AML-193 (cell line): ENCODE measurements at regions not wholly inside any gene's neighbourhood (a gene's known extent, or its start where the extent isn't known, plus 50 kb on each side); places are given as distances from the start of the nearest gene placed in this dataset.

Experiments used
- DNase-seq, 2 experiments: peaks; one replicate each; lab custom pipeline; 2025; lab: John Stamatoyannopoulos, UW

DNA sequence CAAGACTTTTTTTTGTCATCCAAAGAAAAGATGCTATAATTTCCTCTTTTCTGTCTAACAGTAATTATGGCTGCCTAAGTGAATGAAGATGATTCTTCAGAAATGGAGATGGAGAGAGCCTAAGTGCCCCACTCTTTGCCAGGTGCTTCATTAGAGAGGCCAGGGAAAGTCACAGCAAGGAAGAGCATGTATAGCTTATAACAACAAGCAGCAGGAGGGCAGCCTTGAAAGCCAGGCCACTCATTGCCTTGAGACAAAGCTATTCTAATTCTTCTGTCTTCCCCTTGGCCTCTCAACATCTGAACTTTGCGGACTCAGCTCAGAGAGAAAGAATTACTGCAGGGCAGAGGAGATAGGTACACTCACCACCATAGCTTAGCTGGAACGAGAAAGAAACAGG lies 112.0 kb upstream of the ZNF366 start:
- no peak for DNase-seq

DNA sequence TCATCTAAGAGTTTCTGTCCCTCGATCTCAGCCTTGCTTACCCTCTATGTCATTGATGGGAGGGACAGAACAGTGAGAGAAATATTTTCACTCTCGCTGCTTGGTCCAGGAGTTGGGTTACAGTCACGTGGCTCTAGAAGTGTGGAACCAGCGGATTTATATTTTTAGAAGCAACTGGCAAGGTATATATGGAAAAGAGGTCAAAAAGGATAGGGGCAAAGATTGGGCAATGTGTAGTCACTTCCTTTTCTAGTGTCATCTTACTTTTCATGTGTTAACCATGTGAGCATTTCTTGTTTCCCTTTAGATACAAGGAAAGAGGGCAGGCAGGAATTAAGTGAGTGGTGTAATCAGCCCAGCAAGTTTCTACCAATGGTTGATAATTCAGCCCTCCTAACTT lies 111.5 kb upstream of the ZNF366 start:
- DNase-seq = no peak

DNA sequence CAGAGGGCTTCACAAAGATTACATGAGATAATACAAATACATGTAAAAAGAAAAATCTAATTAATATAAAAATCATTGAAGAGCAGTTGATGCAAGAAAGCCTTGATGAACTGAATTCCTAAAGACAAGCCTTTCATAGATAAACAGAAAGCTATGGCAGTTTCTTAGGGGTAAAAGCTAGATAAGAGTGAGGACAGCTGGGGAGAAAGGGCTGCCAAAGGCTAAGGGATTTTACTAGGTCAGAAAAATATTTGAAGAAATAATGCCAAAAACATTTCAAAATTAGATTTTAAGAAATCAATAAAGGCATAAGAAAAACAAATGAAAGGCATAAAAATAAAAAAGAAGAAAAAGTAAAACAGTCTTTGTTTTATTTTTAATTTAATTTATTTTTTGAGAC lies 107.9 kb upstream of the ZNF366 start:
- DNase-seq = no peak

DNA sequence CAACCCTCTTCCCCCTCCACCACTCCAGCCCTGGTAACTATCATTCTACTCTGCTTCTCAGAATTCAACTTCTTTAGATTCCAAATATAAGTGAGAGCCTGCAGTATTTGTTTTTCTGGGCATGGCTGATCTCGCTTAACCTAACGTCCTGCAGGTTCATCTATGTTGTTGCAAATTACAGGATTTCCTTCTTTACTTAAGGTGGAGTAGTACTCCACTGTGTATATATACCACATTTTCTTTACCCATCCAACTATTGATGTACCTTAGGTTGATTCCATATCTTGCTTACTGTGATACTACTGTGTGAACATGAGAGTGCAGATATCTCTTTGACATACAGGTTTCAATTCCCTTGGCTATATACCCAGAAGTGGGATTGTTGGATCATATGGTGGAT lies 106.3 kb upstream of the ZNF366 start:
- DNase-seq = no peak

DNA sequence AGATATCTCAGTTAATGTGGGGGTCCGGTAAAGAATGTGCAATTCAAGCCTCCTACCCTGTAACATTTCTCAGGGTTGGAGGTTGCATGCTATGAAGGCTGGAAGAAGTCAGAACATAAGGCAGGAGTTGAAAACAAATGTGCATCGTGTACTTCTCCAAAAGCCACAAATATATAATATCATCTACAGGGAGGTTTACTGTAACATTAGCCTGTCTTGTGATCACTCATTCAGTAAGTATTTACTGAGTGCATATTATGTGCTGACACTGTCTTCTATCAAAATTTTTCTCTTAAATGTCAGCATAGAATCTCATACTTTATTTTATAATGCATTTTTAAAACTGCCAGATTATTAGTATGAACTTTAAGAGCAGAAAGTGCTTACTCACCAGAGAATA lies 105.6 kb upstream of the ZNF366 start:
- DNase-seq = no peak

DNA sequence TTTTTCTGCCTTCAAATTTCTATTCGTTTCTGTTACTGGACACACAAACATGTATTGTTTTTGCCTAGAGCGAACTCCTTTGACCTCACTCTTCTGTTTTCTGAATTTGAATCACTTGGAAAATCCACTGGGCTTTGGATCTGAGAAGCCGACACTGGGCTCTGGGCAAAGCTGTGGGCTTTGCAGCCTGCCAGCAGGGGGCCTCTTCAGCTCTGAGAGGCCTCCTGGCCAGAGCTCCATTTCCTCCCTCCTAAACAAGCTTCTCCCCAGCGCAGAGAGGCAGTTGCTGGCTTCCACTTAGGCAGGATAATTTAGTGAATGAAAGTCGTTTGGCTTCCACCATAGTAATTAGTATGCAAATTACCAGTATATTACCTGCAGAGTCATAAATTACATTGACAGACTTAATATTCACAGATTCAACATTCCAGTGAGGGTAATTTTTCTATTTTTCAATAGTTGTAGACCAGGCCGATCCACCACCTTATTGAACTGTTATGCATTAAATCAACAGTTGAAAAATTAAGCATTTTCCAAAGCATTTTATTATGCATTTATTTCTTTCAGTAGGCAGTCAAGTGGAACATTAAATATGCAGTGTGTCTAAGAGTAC lies 104.0 kb upstream of the ZNF366 start:
- DNase-seq = peak in 1 of 2 experiments; percentile 36

DNA sequence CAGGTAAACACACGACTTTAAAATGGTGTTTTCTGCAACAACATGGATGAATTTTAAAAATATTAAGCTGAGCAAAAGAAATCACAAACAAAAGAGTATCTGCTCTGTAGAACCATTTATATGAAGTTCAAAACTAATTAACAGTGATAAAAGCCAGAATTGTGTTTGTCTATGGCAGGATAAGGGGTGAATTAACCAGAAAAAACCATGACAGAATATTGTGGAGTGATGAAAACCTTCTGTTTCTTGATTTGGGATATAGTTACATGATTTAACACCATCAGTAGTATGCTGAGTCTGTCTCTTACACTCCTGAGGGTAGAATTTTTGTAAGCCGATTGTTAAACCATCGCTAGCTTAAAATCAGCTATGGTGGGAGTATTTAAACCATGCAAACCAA lies 101.7 kb upstream of the ZNF366 start:
- no peak for DNase-seq

DNA sequence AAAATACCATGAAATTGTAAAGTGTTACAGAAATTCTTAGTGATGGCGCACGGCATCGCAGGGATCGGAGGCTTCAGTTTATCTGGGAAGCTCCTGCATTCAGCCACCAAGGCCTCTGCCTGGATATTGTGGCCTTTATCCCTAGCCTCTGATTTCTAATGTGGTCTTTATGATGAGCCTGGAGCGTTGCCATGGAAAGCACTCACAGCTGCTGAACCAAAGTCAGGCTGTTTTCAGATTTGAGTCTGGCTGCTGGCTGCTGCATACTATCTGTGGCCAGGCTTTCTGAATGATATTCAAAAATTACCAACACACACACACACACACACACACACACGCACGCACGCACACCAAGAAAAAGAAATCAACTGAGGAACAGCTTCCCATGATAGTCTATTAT lies 101.1 kb upstream of the ZNF366 start:
- no peak for DNase-seq

DNA sequence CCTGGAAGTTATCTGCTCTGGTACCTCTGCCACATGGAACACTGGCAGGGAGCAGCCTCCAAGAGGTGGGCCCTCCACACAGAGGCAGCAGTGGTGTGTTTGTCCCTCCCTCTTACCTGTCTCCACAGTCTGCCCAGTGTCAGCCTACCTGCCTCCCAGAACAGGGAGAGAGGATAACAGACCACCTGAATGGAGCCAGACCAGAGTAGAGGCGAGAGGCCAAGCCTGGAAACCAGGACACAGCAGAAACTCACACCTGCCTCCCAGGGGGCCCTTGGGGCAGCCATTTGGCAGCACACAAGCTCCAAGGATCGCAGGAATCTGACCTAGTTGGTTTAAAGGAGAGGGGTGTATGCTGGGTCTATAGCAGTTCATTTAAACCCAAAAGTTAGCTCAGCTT lies 100.2 kb upstream of the ZNF366 start:
- DNase-seq = no peak

DNA sequence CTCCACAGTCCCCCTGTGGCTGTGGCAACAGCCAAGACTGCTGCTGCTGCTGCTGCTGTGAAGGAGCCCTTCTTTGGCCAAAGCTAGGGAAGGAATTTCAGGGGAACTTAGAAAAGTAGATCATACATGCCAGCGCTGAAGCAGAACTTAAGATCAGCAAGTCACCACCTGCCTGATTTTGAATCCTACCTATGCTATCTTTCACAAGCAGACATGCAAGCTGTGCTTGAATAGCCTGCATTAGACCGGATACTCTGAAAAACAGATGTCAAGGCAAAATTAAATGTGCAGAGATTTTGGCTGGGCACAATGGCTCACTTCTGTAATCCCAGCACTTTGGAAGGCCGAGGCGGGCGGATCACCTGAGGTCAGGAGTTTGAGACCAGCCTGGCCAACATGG lies 99.3 kb upstream of the ZNF366 start:
- DNase-seq = no peak

DNA sequence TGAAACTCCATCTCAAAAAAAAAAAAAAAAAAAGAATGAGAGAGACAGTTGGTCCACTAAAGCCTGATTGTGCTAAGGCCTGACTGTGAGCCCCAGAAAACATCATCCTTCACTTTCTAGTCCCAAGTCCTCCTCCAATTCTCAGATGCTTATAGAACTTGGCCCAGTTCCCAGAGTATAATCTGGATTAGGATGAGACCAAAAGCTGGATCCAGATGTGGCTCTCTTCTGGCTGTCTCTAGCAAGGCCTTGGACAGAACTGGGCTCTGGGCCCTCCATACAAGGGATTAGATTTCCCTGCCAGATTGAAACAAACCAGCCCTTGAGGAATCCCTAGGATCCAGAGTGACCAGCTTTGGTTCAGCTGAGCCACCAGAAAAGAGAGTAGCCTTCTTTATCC lies 98.4 kb upstream of the ZNF366 start:
- no peak for DNase-seq

DNA sequence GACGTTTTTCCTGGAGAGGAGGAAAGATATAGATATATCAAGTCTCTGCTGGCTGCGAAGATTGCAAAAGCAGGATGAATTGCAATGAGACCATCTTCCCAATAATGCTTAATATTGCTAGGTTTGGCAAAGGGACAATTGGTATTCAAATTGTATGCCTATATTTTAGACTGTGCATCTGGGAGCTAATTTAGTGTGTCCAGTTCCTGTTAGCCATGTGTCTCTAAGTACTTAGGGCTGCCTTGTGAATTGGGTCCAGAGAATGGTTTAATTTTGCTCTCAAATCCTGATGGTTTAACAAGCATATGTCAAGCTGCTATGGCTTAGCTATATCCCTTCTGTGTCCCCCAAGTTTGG lies 97.6 kb upstream of the ZNF366 start:
- DNase-seq = no peak

DNA sequence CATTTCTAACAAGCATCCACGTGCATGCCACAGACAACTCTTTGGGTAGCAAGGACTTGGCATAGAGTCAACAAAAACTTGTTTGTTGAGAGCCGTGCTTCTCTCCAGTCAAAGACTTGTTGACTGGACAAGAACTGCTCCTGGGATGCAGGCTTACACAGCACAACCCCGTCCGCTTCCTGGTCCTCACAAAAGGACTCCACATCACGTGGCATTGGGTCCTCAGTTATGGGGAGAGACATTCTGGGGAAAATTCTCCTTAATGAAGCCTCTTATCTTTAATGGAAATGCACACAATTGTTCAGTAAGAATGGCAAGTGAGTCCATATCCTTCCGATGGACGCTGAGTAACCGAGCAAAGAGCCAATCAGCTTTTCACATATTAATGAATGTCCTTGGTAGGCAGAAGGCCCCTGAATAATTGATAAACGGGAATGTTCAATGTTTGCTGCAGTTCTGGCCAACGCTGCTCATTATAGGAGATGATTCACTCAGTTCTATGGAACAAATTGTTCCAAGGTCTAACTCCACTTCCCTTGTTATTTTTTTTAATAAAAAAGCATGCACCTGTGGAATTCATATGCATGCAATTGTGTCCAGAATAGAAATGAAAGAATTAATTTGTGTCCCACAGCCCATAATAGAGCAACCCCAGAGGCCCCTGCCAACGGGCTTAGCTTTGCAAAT lies 97.0 kb upstream of the ZNF366 start:
- no peak for DNase-seq

DNA sequence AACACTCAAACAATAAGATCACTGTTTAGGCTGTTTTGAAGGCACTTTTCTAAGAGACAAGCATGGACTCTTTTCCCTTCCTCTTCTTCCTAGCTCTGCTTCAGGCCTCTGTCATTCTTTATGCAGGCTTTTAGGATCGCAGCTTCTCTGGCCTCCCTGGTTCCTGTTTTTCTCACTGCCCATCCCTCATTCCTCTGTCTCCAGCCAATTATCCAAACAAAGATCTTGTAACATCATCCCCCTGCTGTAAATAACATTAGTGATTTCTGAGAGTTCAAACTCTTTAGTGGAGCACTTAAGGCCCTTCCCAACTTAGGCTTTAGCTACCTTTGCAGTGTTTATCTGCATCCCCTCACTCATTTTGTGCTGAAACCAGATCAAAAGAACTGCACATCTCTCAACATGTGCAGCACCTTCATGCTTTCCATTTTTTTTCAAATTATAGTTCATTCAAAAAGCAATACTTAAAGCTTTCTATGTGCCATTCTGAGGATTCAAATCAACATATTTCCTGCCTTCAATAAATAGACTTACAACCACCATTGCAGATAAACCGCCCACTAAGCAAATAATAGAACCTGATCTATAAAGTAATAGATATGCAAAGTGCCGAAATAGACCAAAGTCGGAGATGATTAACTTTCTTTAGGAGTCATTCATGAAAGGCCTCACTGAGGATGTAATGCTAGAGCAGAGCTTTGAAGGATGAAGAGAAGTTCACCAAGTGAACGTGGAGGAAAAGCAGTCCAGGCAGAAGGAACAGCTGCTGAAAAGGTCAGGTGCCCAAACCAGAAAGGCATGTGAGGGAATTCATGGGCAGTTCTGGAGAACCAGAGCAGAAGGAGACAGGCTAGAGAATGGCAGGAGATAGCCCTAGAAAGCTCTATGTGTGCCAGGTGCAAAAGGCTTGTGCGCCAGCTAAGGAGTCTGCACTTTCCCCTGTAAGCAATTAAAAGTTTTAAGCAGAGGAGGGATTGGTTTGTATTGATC lies 95.8 kb upstream of the ZNF366 start:
- DNase-seq = no peak

DNA sequence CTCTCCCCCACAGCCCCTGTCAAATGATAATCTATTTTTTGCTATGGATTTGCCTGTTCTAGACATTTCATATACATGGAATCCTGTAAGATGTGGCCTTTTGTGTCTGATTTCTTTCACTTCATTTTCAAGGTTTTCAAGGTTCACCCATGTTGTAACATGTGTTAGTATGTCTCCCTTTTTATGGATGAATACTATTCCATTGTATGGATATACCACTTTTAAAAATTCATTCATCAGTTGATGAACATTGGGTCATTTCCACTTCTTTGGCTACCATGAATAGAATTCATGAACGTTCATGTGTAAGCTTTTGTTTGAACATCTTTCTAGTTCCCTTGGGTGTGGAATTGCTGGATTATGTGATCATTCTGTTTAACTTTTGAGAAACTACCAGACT lies 94.7 kb upstream of the ZNF366 start:
- DNase-seq = no peak

DNA sequence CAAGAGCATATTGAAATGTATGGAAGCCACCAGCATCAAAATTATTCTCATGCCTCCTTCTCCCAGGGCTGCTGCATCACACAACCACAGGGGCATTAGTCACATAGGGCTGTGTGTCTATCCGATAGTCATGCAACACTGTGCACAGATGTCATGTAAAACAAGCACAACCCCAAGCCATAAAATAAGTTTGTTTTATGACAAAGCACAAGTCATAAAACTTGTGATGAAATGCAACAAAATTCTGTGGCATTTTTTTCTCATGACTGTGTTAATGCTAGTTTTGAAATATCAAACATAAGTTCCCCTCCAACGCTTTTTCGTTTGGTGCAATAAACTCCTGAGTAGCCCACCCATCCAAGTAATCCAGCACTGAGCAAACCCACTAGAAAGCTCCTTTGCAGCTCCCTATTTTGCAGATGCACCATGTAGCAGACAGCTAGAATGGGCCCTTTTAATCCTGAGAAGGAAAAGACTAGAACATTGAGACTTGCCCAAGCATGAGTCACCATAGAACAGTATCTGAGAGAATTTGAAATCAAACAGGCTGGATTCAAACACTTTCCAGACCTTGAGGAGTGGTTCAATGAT lies 93.3 kb upstream of the ZNF366 start:
- DNase-seq = no peak

DNA sequence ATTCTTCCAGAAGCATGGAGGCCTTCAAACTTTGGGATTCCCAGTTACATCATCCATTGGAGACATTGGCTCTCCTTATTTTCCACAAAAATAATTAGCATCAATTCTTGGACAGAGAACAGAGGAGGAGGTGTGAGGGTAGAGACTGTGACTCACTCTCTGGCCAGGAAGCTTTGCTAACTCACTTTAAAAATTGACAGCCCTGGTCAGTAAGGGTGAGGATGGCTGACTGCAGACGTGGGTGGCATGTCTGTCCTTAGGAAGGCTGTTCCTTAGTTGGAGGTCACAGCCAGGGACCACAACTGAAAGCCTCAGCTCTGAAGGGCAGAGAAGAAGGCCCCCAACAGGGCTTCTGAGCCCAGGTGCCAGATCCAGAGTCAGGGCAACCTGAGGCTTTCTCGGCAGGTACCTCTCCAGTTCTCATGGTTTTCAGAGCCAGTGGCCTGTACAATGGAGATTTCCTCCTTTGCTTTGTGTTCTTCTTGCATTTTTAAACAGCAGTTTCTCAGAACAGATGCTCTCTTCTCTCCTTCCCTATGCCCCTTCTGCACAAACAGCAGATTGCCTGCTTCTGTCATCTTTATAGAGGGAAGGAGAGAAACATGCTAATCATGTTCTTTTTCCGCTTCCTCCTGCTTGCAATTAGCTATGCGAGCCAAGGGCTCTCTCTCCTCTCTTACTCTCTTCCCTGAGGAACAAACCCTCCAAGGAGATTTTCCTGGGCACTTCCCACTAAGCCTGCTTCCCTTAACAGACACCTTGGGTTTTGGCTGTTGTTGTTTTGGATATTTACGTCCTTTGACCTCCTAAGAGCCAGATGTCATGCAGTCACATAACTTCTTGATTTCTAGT lies 92.5 kb upstream of the ZNF366 start:
- no peak for DNase-seq

DNA sequence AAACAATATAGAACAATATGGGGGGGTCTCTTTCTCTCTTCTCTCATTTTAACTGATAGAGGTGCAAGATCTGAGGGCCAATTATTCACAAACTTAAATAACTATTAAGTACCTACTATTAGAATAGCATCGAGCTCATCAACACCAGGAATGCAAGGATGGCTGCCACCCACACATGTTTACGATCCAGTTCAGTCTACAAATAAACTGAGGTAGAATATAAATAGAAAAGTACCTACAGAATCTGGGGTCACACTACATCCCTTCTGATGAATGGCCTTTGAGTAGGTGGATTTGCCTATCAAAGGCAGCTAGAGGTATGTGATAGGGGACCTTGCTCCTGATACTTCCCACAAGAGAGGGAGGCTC lies 91.8 kb upstream of the ZNF366 start:
- no peak for DNase-seq

DNA sequence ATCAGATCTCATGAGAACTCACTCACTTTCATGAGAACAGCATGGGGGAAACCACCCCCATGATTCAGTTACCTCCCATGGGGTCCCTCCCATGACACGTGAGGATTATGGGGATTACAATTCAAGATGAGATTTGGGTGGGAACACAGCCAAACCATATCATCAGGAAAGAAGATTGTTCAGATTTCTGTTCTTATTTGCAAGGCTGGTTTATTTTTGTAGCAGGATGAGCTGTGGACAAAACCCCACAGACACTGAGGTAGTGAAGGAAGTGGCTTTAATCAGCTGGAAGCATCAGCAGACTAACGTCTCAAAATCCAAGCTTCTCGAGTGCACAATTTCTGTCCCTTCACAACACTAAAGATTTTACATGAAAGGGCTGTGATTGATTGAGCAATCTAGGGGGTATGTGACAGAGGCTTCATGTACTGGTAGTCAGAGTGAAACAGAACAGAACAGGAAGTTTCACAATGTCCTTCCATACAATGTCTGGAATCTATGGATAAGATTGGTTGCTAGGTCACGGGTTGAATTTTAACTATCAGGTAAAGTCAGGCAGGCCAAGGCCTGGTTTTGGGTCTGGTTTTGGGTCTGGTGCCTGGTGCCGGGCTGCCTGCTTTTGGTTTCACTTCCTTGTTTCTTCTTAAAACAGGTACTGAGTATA lies 91.3 kb upstream of the ZNF366 start:
- DNase-seq = peak; percentile 25 to 56

DNA sequence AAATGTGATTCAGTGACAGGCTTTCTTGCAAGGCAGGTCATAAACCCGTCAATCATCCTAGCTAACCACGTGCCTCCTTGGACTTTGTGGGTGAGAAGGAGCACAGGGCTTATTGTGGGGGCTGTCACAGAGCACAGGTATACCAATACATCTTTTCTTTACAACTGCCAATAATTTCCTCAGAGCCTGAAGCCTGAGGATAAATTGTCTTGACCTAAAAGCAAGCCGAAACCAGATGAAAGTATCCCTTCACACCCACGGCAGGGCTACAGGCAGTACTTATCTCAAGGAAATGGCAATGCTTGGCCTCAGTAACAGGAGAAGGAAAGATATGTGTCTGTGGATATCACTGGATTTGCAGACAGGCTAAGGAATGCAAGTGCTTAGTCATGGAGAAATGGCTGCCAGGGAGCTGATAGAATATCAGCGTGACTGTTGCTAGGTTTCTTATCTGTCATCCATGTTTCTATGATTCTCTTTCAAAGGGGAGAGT lies 90.3 kb upstream of the ZNF366 start:
- DNase-seq = no peak

DNA sequence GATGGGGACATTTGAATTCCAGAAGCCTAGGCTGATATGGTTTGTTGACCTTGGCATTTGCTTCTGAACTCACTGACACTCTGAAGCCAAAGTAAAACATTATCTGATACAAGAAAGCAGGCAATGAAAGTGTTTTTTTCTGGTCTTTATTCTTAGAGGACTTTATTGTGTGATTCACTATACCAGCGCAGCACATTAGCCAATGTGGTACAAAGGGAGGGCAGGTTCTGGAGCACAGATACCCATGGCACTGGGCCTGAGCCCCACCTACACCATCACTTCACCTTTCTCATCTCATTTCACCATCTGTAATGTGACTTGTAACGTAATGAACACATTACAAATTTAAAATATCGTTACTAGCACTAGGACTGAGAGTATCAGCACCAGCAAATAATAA lies 89.7 kb upstream of the ZNF366 start:
- no peak for DNase-seq
